ENCODE measurements at regions not wholly inside any gene's neighbourhood (a gene's known extent, or its start where the extent isn't known, plus 50 kb on each side); places are given as distances from the start of the nearest gene placed in this dataset.
"Not testable (repeated sequence)": the region's sequence is repeated elsewhere in the genome, so short reads cannot be mapped to it uniquely, and the experiment has no call there.

DNA sequence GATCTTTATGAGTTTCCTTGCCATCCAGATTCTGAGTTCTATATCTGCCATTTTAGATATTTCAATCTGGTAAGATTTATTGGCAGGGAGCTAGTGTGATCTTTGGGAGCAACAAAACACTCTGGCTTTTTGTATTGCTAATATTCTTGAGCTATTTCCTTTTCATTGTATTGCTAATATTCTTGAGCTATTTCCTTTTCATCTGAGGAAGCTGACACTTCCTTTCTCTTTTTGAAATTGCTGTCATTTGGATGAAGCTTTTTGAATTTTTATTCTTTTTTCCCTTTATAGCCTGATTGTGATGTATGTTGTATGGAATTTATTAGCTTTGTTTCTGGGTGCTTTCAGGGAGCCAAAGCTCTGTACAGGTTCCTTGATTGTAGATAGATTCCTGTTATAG lies 873.5 kb upstream of the ATXN8OS start:
- Mint-ChIP-seq H3K4me3 (no peak overlapping the region), H3K4me1 (no peaks in the 10 kb centered on the region), H3K9me3 (peaks cover 23% of the 10 kb centered on the region), H3K36me3 (ENCODE audit: low read depth) (no peaks in the 10 kb centered on the region), H3K27ac (no peak overlapping the region), H3K27me3 (no peaks in the 10 kb centered on the region)
- no peak for TF ChIP-seq CTCF (IDR thresholded peaks at IDR 0.05)
- POLR2A ChIA-PET = no interaction called here
- DNase-seq = no peak
- intact Hi-C loops (cut with micrococcal nuclease) = no loop called here
- ATAC-seq (ENCODE audit: low read depth) = no peak
- CTCF ChIA-PET = no interaction called here

- Mint-ChIP-seq H3K36me3 (ENCODE audit: low read depth) (no peaks in the 10 kb centered on the region), H3K4me3 (no peak overlapping the region), H3K4me1 (no peaks in the 10 kb centered on the region), H3K27me3 (no peaks in the 10 kb centered on the region), H3K9me3 (peaks cover 36% of the 10 kb centered on the region), H3K27ac (no peak overlapping the region)
- POLR2A ChIA-PET = no interaction called here
- DNase-seq (no peak), ATAC-seq (ENCODE audit: low read depth) (no peak)
- intact Hi-C loops (cut with micrococcal nuclease) = no loop called here
- CTCF ChIA-PET = no interaction called here
- TF ChIP-seq CTCF (IDR thresholded peaks at IDR 0.05) = no peak
These were observed 881.2 kb upstream of the ATXN8OS start for GRCh38 chr13:69226427-69226826.

- intact Hi-C loops (cut with micrococcal nuclease) = not testable (repeated sequence)
These were observed 885.8 kb upstream of the ATXN8OS start for GRCh38 chr13:69221633-69222498.

DNA sequence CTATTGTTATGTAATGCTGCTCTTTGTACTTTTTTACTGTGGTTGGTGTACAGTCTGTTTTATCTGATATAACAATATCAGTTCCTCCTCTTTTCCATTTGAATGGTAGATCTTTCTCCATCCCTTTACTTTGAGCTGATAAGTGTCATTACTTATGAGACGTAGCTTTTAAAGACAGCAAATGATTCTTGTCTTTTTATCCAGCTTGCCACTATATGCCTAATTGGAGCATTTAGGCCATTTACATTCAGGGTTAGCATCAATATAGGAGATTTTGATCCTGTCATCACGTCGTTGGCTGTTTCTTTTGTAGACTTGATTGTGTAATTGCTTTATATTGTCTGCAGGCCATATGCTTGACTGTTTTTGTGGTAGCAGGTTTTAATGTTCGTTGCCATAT lies 894.2 kb upstream of the ATXN8OS start:
- H3K9me3 Mint-ChIP-seq = peaks cover 7% of the 10 kb centered on the region
- no peaks in the 10 kb centered on the region for H3K27me3 Mint-ChIP-seq
- H3K4me1 Mint-ChIP-seq = no peaks in the 10 kb centered on the region
- no peaks in the 10 kb centered on the region for H3K36me3 Mint-ChIP-seq (ENCODE audit: low read depth)
- POLR2A ChIA-PET = no interaction called here
- no peak overlapping the region for H3K4me3 Mint-ChIP-seq
- no peak overlapping the region for H3K27ac Mint-ChIP-seq
- intact Hi-C loops (cut with micrococcal nuclease) = no loop called here
- CTCF ChIA-PET = no interaction called here
- TF ChIP-seq CTCF (IDR thresholded peaks at IDR 0.05) = no peak
- DNase-seq = no peak
- ATAC-seq (ENCODE audit: low read depth) = no peak

More at GRCh38 chr13:69221633-69222498, 885.8 kb upstream of the ATXN8OS start:
- H3K9me3 Mint-ChIP-seq = peaks cover 15% of the 10 kb centered on the region
- ATAC-seq (ENCODE audit: low read depth); H3K27ac Mint-ChIP-seq; H3K36me3 Mint-ChIP-seq (ENCODE audit: low read depth); DNase-seq; H3K4me3 Mint-ChIP-seq; H3K27me3 Mint-ChIP-seq; H3K4me1 Mint-ChIP-seq; POLR2A ChIA-PET: not testable (repeated sequence)
- CTCF ChIA-PET = interaction anchor here (0.6 kb wide), 1 partner anchor 459 kb away, joined by 4 read pairs; no protein-coding TSS in a partner anchor

DNA sequence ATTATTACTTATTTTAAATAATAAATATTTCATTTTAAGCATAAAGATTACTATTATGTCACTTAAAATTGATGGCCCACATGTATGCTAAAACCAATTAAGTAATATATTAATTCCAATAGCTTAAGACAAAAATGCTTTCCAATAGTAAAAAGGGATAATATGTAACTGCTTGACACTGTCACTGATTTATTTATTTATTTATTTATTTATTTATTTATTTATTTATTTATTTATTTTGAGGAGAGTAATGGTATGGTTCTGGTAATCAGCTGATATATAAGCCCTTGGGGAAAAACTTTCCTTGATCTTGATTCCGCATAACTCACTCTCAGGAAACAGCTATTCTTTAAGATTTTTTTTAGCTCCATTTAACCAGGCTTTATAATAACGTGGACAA lies 903.0 kb upstream of the ATXN8OS start:
- ChIA-PET POLR2A (no interaction called here), CTCF (no interaction called here)
- H3K27me3 Mint-ChIP-seq = no peaks in the 10 kb centered on the region
- intact Hi-C loops (cut with micrococcal nuclease) = no loop called here
- TF ChIP-seq CTCF (IDR thresholded peaks at IDR 0.05) = no peak
- H3K4me3 Mint-ChIP-seq = no peak overlapping the region
- no peaks in the 10 kb centered on the region for H3K4me1 Mint-ChIP-seq
- H3K27ac Mint-ChIP-seq = no peak overlapping the region
- no peak for DNase-seq
- no peak for ATAC-seq (ENCODE audit: low read depth)
- no peaks in the 10 kb centered on the region for H3K9me3 Mint-ChIP-seq
- H3K36me3 Mint-ChIP-seq (ENCODE audit: low read depth) = no peaks in the 10 kb centered on the region

All from activated B cell treated with CpG ODN at 0.5 μM for 24 hours (primary cell).